ENCODE measurements at regions not wholly inside any gene's neighbourhood (a gene's known extent, or its start where the extent isn't known, plus 50 kb on each side); places are given as distances from the start of the nearest gene placed in this dataset.

GRCh38 chrX:51407520-51408409 is 75.1 kb downstream of the NUDT10 start:
- peaks cover 0 to 7% of the 10 kb centered on the region in 2 experiments; a peak in 1 of 5 replicates for H3K4me1 ChIP-seq (replicated peaks in 1 of 2; ENCODE audit: control insufficient read depth in 2 of 2, insufficient read depth in 2 of 2, low read length in 2 of 2)
- ATAC-seq (no peak), DNase-seq (ENCODE audit: extremely low read depth in 1 of 4, low spot score in 3 of 4) (no peak), FAIRE-seq (no peak)
- no peak overlapping the region for H3K4me3 ChIP-seq
- BruUV-seq (replicated peaks) = no TSS peak
- 13% methylated on average over 32 of the region's 54 CpGs for WGBS (ENCODE audit: insufficient coverage, low coverage, missing lambda C conversion rate)
- H3K4me2 ChIP-seq (ENCODE audit: insufficient read depth, low read length) = no peak overlapping the region
- H3K9ac ChIP-seq (ENCODE audit: insufficient read depth in 1 of 2, low read depth in 2 of 2, low read length in 2 of 2) = no peak overlapping the region
- H2AFZ ChIP-seq (ENCODE audit: low read depth, low read length) = no peak overlapping the region
- no peaks in the 10 kb centered on the region for H4K20me1 ChIP-seq (replicated peaks; ENCODE audit: control insufficient read depth, insufficient read depth, low read length)
- no peaks in the 10 kb centered on the region for H3K9me1 ChIP-seq (ENCODE audit: control insufficient read depth, insufficient read depth, low read length)
- no peaks in the 10 kb centered on the region for H3K79me2 ChIP-seq (ENCODE audit: control insufficient read depth, insufficient read depth, low read length)
- H3K27ac ChIP-seq (ENCODE audit: extremely low read depth, low read depth, low read length) = no peak overlapping the region
- no peaks in the 10 kb centered on the region for H3K36me3 ChIP-seq (ENCODE audit: control insufficient read depth, insufficient read depth, low read length)
- intact Hi-C loops (cut with micrococcal nuclease) (no loop called here), in situ Hi-C loops (cut with MboI) (no loop called here)
- ChIA-PET CTCF (ENCODE audit: low intra/inter-chr PET ratio) (no interaction called here), POLR2A (no interaction called here)
- no peaks in the 10 kb centered on the region for H3K9me3 ChIP-seq (replicated peaks; ENCODE audit: control insufficient read depth, insufficient read depth, low read depth, low read length)
- no peak for TF ChIP-seq PKNOX1 (IDR thresholded peaks at IDR 0.05)
- TF ChIP-seq SNRNP70 (optimal IDR thresholded peaks at IDR 0.05; ENCODE audit: low read depth, low read length) = no peak
- no peak for TF ChIP-seq ZNF609 (CRISPR knock-in tag; IDR thresholded peaks at IDR 0.05; ENCODE audit: borderline replicate concordance)
- no peak for TF ChIP-seq BRD9 (IDR thresholded peaks at IDR 0.05; ENCODE audit: low read depth, partially characterized antibody)
- TF ChIP-seq TAF15 (IDR thresholded peaks at IDR 0.05; ENCODE audit: low read depth, low read length) = no peak
- no peak for TF ChIP-seq SMAD4 (CRISPR knock-in tag; conservative IDR thresholded peaks at IDR 0.05)
- TF ChIP-seq IRF2 (CRISPR knock-in tag; IDR thresholded peaks at IDR 0.05) = no peak
- TF ChIP-seq SRSF7 (optimal IDR thresholded peaks at IDR 0.05; ENCODE audit: low read depth, low read length) = no peak
- peaks cover 0 to 16% of the 10 kb centered on the region in 2 experiments; a peak in 2 of 5 replicates for H3K27me3 ChIP-seq (ENCODE audit: control insufficient read depth in 2 of 2, insufficient read depth in 2 of 2, low read length in 2 of 2)
